ENCODE measurements at regions not wholly inside any gene's neighbourhood (a gene's known extent, or its start where the extent isn't known, plus 50 kb on each side); places are given as distances from the start of the nearest gene placed in this dataset.

DNA sequence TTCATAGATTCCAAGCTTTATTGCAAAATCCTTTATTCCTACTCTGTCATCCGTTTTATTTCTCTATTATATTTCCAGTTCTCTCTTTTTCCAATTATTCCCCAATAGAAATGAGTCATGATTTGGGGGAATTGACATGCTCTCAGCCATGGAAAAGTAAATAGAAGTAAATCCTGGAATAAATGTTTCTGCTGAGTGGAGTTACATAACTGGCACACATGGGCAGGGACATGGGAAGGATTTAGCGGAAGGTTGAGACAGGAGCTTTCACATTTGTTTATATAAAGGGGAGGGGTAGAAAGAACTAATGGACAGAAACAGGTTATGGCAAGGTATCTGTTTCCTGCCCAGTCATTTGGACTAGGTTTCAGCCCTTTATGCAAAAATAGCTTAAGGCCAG, 221.6 kb downstream of the PLOD2 start:
- no peaks in the 10 kb centered on the region for H3K36me3 ChIP-seq (ENCODE audit: insufficient read depth, low read length)
- no peak overlapping the region for H2AFZ ChIP-seq (ENCODE audit: low read depth, low read length)
- H3K9me3 ChIP-seq (ENCODE audit: insufficient read depth, low read depth, low read length), result no peaks in the 10 kb centered on the region
- H3K27ac ChIP-seq (ENCODE audit: low read depth, low read length), result no peak overlapping the region
- Mint-ChIP-seq H3K36me3 (ENCODE audit: low read depth, unreplicated experiment) (no peaks in the 10 kb centered on the region), H3K27me3 (ENCODE audit: low read depth, unreplicated experiment) (no peaks in the 10 kb centered on the region), H3K4me1 (ENCODE audit: low read depth, unreplicated experiment) (no peaks in the 10 kb centered on the region), H3K4me3 (ENCODE audit: unreplicated experiment) (no peak overlapping the region), H3K27ac (ENCODE audit: unreplicated experiment) (no peak overlapping the region), H3K9me3 (ENCODE audit: unreplicated experiment) (no peaks in the 10 kb centered on the region)
- no peaks in the 10 kb centered on the region for H3K4me1 ChIP-seq (ENCODE audit: insufficient read depth, low read length)
- H3K9ac ChIP-seq (ENCODE audit: low read length), result no peak overlapping the region
- FAIRE-seq (no peak), DNase-seq (ENCODE audit: low read depth) (no peak)
- no peaks in the 10 kb centered on the region for H4K20me1 ChIP-seq (ENCODE audit: insufficient read depth, low read length)
- H3K4me2 ChIP-seq (ENCODE audit: low read length), result no peak overlapping the region
- TF ChIP-seq, protein P1, sequence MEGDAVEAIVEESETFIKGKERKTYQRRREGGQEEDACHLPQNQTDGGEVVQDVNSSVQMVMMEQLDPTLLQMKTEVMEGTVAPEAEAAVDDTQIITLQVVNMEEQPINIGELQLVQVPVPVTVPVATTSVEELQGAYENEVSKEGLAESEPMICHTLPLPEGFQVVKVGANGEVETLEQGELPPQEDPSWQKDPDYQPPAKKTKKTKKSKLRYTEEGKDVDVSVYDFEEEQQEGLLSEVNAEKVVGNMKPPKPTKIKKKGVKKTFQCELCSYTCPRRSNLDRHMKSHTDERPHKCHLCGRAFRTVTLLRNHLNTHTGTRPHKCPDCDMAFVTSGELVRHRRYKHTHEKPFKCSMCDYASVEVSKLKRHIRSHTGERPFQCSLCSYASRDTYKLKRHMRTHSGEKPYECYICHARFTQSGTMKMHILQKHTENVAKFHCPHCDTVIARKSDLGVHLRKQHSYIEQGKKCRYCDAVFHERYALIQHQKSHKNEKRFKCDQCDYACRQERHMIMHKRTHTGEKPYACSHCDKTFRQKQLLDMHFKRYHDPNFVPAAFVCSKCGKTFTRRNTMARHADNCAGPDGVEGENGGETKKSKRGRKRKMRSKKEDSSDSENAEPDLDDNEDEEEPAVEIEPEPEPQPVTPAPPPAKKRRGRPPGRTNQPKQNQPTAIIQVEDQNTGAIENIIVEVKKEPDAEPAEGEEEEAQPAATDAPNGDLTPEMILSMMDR (IDR thresholded peaks at IDR 0.05; ENCODE audit: insufficient read depth, low read depth, low read length), result no peak
- TF ChIP-seq EZH2 (IDR thresholded peaks at IDR 0.05; ENCODE audit: insufficient read depth, low read length), result no peak
- no peaks in the 10 kb centered on the region for H3K27me3 ChIP-seq (ENCODE audit: insufficient read depth, low read length)
- H3K4me3 ChIP-seq (ENCODE audit: insufficient read depth, low read depth, low read length), result no peak overlapping the region
- H3K79me2 ChIP-seq (ENCODE audit: insufficient read depth, low read length), result no peaks in the 10 kb centered on the region

DNA sequence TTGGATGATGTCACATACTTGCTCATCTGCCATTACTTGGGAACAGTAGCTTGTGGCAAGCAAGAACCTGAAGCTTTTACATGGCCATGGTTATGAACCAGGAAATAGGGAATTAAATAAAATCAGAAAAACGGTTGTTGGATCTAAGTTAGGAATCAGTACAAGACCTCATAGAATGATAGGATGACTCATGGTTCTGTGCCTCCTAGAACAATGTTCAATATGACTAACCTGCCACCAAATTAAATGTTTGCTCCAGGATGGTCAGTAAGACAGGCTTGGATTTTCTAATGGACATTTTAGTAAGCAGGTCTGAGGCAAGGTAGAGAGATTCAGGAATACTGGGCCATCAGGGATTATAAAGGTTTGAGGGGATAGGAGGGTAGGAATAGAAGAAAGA, 218.9 kb downstream of the PLOD2 start:
- H3K36me3 Mint-ChIP-seq (ENCODE audit: low read depth, unreplicated experiment), result no peaks in the 10 kb centered on the region
- TF ChIP-seq, protein P1 (IDR thresholded peaks at IDR 0.05; ENCODE audit: insufficient read depth, low read depth, low read length), result no peak
- no peak for TF ChIP-seq EZH2 (IDR thresholded peaks at IDR 0.05; ENCODE audit: insufficient read depth, low read length)
- H3K9me3 Mint-ChIP-seq (ENCODE audit: unreplicated experiment), result no peaks in the 10 kb centered on the region
- H3K4me1 Mint-ChIP-seq (ENCODE audit: low read depth, unreplicated experiment), result no peaks in the 10 kb centered on the region
- FAIRE-seq (no peak), DNase-seq (ENCODE audit: low read depth) (peak; percentile 19)
- Histone ChIP-seq H4K20me1 (ENCODE audit: insufficient read depth, low read length) (no peaks in the 10 kb centered on the region), H3K9ac (ENCODE audit: low read length) (no peak overlapping the region), H2AFZ (ENCODE audit: low read depth, low read length) (no peak overlapping the region), H3K27ac (ENCODE audit: low read depth, low read length) (no peak overlapping the region), H3K79me2 (ENCODE audit: insufficient read depth, low read length) (no peaks in the 10 kb centered on the region), H3K27me3 (ENCODE audit: insufficient read depth, low read length) (no peaks in the 10 kb centered on the region), H3K4me1 (ENCODE audit: insufficient read depth, low read length) (no peaks in the 10 kb centered on the region), H3K9me3 (ENCODE audit: insufficient read depth, low read depth, low read length) (no peaks in the 10 kb centered on the region), H3K36me3 (ENCODE audit: insufficient read depth, low read length) (no peaks in the 10 kb centered on the region), H3K4me2 (ENCODE audit: low read length) (no peak overlapping the region), H3K4me3 (ENCODE audit: insufficient read depth, low read depth, low read length) (no peak overlapping the region)
- H3K27me3 Mint-ChIP-seq (ENCODE audit: low read depth, unreplicated experiment), result no peaks in the 10 kb centered on the region
- H3K4me3 Mint-ChIP-seq (ENCODE audit: unreplicated experiment), result no peak overlapping the region
- no peak overlapping the region for H3K27ac Mint-ChIP-seq (ENCODE audit: unreplicated experiment)

DNA sequence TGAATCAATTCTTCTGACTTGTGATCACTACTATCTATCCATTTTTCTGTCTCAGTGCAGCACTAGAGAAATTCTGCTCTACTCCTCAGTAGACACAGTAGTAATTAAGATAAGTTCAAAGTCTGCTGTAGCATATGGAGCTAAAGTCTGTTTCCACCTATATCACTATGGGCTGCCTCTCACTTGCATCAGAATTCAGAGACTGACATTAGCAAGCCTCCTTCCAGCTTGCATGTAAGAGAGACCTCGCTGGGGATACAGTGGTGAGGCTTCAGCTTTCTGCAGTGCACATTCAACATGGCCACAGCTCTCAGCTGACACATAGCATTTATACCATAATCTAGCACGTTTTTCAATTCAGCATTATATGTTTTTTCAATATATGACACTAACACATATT, 217.0 kb downstream of the PLOD2 start:
- Mint-ChIP-seq H3K27me3 (ENCODE audit: low read depth, unreplicated experiment) (no peaks in the 10 kb centered on the region), H3K4me1 (ENCODE audit: low read depth, unreplicated experiment) (no peaks in the 10 kb centered on the region), H3K27ac (ENCODE audit: unreplicated experiment) (no peak overlapping the region), H3K4me3 (ENCODE audit: unreplicated experiment) (no peak overlapping the region), H3K9me3 (ENCODE audit: unreplicated experiment) (no peaks in the 10 kb centered on the region), H3K36me3 (ENCODE audit: low read depth, unreplicated experiment) (no peaks in the 10 kb centered on the region)
- Histone ChIP-seq H3K36me3 (ENCODE audit: insufficient read depth, low read length) (no peaks in the 10 kb centered on the region), H3K27ac (ENCODE audit: low read depth, low read length) (no peak overlapping the region), H3K4me3 (ENCODE audit: insufficient read depth, low read depth, low read length) (no peak overlapping the region), H3K4me2 (ENCODE audit: low read length) (no peak overlapping the region), H4K20me1 (ENCODE audit: insufficient read depth, low read length) (no peaks in the 10 kb centered on the region), H3K4me1 (ENCODE audit: insufficient read depth, low read length) (no peaks in the 10 kb centered on the region), H3K9ac (ENCODE audit: low read length) (no peak overlapping the region), H3K27me3 (ENCODE audit: insufficient read depth, low read length) (no peaks in the 10 kb centered on the region), H3K9me3 (ENCODE audit: insufficient read depth, low read depth, low read length) (no peaks in the 10 kb centered on the region), H2AFZ (ENCODE audit: low read depth, low read length) (no peak overlapping the region), H3K79me2 (ENCODE audit: insufficient read depth, low read length) (no peaks in the 10 kb centered on the region)
- no peak for TF ChIP-seq EZH2 (IDR thresholded peaks at IDR 0.05; ENCODE audit: insufficient read depth, low read length)
- TF ChIP-seq, protein P1 (IDR thresholded peaks at IDR 0.05; ENCODE audit: insufficient read depth, low read depth, low read length), result no peak
- DNase-seq (ENCODE audit: low read depth) (no peak), FAIRE-seq (no peak)

Measured in astrocyte (in vitro differentiated cells and primary cell).